ENCODE measurements at regions not wholly inside any gene's neighbourhood (a gene's known extent, or its start where the extent isn't known, plus 50 kb on each side); places are given as distances from the start of the nearest gene placed in this dataset.

- no peak for TF ChIP-seq CTCF (IDR thresholded peaks at IDR 0.05; ENCODE audit: low read length)
- no peak for TF ChIP-seq EZH2 (IDR thresholded peaks at IDR 0.05; ENCODE audit: borderline replicate concordance, low read length)
These were observed 108.4 kb downstream of the LSM3 start for GRCh38 chr3:14286887-14287500.

GRCh38 chr3:14288177-14288788 lies 109.7 kb downstream of the LSM3 start:
- Histone ChIP-seq H3K9ac (ENCODE audit: low read length) (no peak overlapping the region), H3K79me2 (ENCODE audit: insufficient read depth, low read length) (no peaks in the 10 kb centered on the region), H3K4me3 (ENCODE audit: low read depth, low read length, poor library complexity, severe bottlenecking) (no peak overlapping the region), H3K36me3 (ENCODE audit: insufficient read depth, low read length) (no peaks in the 10 kb centered on the region), H3K9me3 (ENCODE audit: low read length) (no peaks in the 10 kb centered on the region), H2AFZ (ENCODE audit: low read length) (no peak overlapping the region), H3K4me1 (ENCODE audit: insufficient read depth, low read length, severe bottlenecking) (no peaks in the 10 kb centered on the region), H3F3A (ENCODE audit: insufficient read depth, low read length) (no peaks in the 10 kb centered on the region), H3K27me3 (ENCODE audit: insufficient read depth, low read length) (no peaks in the 10 kb centered on the region), H4K20me1 (ENCODE audit: insufficient read depth, low read length) (no peaks in the 10 kb centered on the region), H3K27ac (ENCODE audit: low read depth, low read length, poor library complexity, severe bottlenecking) (no peak overlapping the region), H3K4me2 (ENCODE audit: low read length) (no peak overlapping the region), H3K9me2 (ENCODE audit: low read depth, low read length) (no peaks in the 10 kb centered on the region)
- TF ChIP-seq EZH2 (IDR thresholded peaks at IDR 0.05; ENCODE audit: borderline replicate concordance, low read length): no peak
- no peak for TF ChIP-seq CTCF (IDR thresholded peaks at IDR 0.05; ENCODE audit: low read length)

More at GRCh38 chr3:14286887-14287500, 108.4 kb downstream of the LSM3 start:
- H3K9me3 ChIP-seq (ENCODE audit: low read length): no peaks in the 10 kb centered on the region
- no peaks in the 10 kb centered on the region for H3K27me3 ChIP-seq (ENCODE audit: insufficient read depth, low read length)
- no peaks in the 10 kb centered on the region for H3K79me2 ChIP-seq (ENCODE audit: insufficient read depth, low read length)
- H3K36me3 ChIP-seq (ENCODE audit: insufficient read depth, low read length): no peaks in the 10 kb centered on the region
- H3F3A ChIP-seq (ENCODE audit: insufficient read depth, low read length): no peaks in the 10 kb centered on the region
- no peaks in the 10 kb centered on the region for H3K4me1 ChIP-seq (ENCODE audit: insufficient read depth, low read length, severe bottlenecking)
- no peak overlapping the region for H3K27ac ChIP-seq (ENCODE audit: low read depth, low read length, poor library complexity, severe bottlenecking)
- H3K9ac ChIP-seq (ENCODE audit: low read length): no peak overlapping the region
- no peak overlapping the region for H2AFZ ChIP-seq (ENCODE audit: low read length)
- H3K4me2 ChIP-seq (ENCODE audit: low read length): no peak overlapping the region
- H4K20me1 ChIP-seq (ENCODE audit: insufficient read depth, low read length): no peaks in the 10 kb centered on the region
- no peak overlapping the region for H3K4me3 ChIP-seq (ENCODE audit: low read depth, low read length, poor library complexity, severe bottlenecking)
- no peaks in the 10 kb centered on the region for H3K9me2 ChIP-seq (ENCODE audit: low read depth, low read length)

GRCh38 chr3:14288833-14289451 lies 110.3 kb downstream of the LSM3 start:
- TF ChIP-seq EZH2 (IDR thresholded peaks at IDR 0.05; ENCODE audit: borderline replicate concordance, low read length): no peak
- 0 out of 2 replicates have a peak, but pooled peaks have one; percentile 5 for TF ChIP-seq CTCF (IDR thresholded peaks at IDR 0.05; ENCODE audit: low read length)
- no peak overlapping the region for H3K27ac ChIP-seq (ENCODE audit: low read depth, low read length, poor library complexity, severe bottlenecking)
- H4K20me1 ChIP-seq (ENCODE audit: insufficient read depth, low read length): no peaks in the 10 kb centered on the region
- no peaks in the 10 kb centered on the region for H3K79me2 ChIP-seq (ENCODE audit: insufficient read depth, low read length)
- H3K9me2 ChIP-seq (ENCODE audit: low read depth, low read length): no peaks in the 10 kb centered on the region
- no peak overlapping the region for H3K9ac ChIP-seq (ENCODE audit: low read length)
- H3K9me3 ChIP-seq (ENCODE audit: low read length): no peaks in the 10 kb centered on the region
- H3K27me3 ChIP-seq (ENCODE audit: insufficient read depth, low read length): no peaks in the 10 kb centered on the region
- no peaks in the 10 kb centered on the region for H3K4me1 ChIP-seq (ENCODE audit: insufficient read depth, low read length, severe bottlenecking)
- H3K4me3 ChIP-seq (ENCODE audit: low read depth, low read length, poor library complexity, severe bottlenecking): no peak overlapping the region
- no peak overlapping the region for H3K4me2 ChIP-seq (ENCODE audit: low read length)
- H3K36me3 ChIP-seq (ENCODE audit: insufficient read depth, low read length): no peaks in the 10 kb centered on the region
- H2AFZ ChIP-seq (ENCODE audit: low read length): no peak overlapping the region
- no peaks in the 10 kb centered on the region for H3F3A ChIP-seq (ENCODE audit: insufficient read depth, low read length)
